ENCODE measurements at regions not wholly inside any gene's neighbourhood (a gene's known extent, or its start where the extent isn't known, plus 50 kb on each side); places are given as distances from the start of the nearest gene placed in this dataset.

- no peak for FAIRE-seq
- DNase-seq (ENCODE audit: insufficient read length, low spot score) = no peak
- no peak for TF ChIP-seq CTCF (IDR thresholded peaks at IDR 0.05; ENCODE audit: insufficient read depth, missing control alignments)
Measured at GRCh38 chr2:43057742-43058725, 168.4 kb downstream of the ZFP36L2 start.

DNA sequence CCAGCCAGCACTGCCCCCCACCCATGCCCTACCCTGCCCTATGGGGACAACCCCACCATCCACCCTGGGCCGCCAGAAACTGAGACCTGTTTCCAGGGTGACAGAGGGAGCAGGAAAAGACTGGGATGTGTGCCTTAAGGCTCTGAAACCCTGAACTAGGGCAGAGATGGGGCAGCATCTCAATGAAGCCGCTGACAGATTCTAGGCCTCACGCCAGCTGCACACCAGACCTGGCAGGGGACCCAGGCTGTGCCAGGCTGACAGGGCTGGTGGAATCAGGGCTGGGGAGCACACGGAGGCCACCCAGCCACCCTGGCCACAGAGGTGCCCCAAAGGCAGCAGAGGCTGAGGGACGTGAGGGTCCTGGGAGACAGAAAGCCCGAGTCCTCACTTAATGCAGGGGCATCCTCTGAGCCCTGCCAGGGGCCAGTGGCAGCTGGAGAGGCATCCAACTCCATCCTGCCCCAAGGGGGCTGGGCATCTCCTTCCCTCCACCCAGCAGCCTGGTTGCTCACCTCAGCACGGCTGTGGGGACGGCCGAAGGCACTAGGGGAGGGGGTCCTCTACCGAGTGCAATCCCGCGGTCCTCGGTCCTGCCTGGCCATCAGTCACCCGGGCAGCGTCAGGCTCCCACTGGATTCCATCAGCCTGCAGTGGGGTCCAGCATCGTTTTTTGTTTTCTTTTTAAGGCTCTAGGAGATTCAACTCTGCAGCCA lies 169.2 kb downstream of the ZFP36L2 start:
- DNase-seq (ENCODE audit: insufficient read length, low spot score) = no peak
- no peak for FAIRE-seq
- TF ChIP-seq CTCF (IDR thresholded peaks at IDR 0.05; ENCODE audit: insufficient read depth, missing control alignments) = no peak

- FAIRE-seq (no peak), DNase-seq (ENCODE audit: insufficient read length, low spot score) (no peak)
- TF ChIP-seq CTCF (IDR thresholded peaks at IDR 0.05; ENCODE audit: insufficient read depth, missing control alignments) = no peak
Measured at GRCh38 chr2:43055985-43056384, 170.4 kb downstream of the ZFP36L2 start.

DNA sequence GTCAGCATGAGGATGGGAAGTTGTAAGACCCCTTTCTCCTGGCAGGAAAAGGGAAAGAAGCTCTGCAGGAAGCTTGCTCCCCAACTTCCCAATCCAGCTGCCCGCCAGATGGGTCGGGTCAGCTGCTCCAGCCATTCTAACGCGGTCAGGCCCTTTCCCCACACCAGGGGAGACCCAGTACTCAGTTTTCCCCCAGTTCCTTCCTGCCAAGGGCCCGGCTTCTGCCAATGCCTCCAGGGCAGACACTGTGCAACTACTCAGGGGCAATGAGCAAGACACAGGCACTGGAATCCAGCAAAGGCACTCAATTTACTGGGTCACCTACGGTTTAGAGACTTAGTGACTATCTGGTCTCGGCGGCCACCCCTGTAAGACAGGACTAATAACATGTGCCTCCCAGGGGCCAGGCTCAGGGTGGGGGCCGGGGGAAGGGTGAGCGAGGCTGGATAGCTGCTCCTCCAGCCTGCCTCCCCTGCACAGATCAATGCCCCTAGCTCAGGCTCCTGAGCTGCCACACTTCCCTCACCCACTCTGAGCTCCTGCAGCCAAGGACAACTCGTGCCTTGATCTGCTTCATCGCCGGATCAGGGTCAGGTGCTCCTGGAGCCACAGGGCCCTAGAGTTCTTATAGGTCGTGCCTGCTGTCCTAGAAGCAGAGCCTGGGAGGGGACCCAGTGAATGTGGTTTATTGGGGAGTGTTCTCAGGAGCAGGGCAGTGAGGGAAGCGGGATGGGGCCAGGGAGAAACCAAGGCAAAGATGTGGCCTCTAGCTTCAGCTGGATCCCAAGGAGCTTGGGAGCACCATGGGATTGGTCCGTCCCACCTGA lies 171.1 kb downstream of the ZFP36L2 start:
- TF ChIP-seq CTCF (IDR thresholded peaks at IDR 0.05; ENCODE audit: insufficient read depth, missing control alignments) = no peak
- no peak for FAIRE-seq
- DNase-seq (ENCODE audit: insufficient read length, low spot score) = no peak

GRCh38 chr2:43054367-43054766 lies 172.0 kb downstream of the ZFP36L2 start:
- DNase-seq (ENCODE audit: insufficient read length, low spot score) = no peak
- TF ChIP-seq CTCF (IDR thresholded peaks at IDR 0.05; ENCODE audit: insufficient read depth, missing control alignments) = no peak
- no peak for FAIRE-seq

- FAIRE-seq = no peak
- TF ChIP-seq CTCF (IDR thresholded peaks at IDR 0.05; ENCODE audit: insufficient read depth, missing control alignments) = no peak
Measured at GRCh38 chr2:43052944-43053306, 173.5 kb downstream of the ZFP36L2 start.

More at GRCh38 chr2:43052944-43053306, 173.5 kb downstream of the ZFP36L2 start:
- DNase-seq (ENCODE audit: insufficient read length, low spot score) = no peak
